Neuronal stem cell (in vitro differentiated cells): ENCODE measurements at regions not wholly inside any gene's neighbourhood (a gene's known extent, or its start where the extent isn't known, plus 50 kb on each side); places are given as distances from the start of the nearest gene placed in this dataset.

Experiments used
- DNase-seq: peaks from one replicate; pipeline ENCODE4 v3.0.0-alpha.2; 2013; ENCODE audit warnings: low spot score
- H2AFZ ChIP-seq: one replicate; pipeline ENCODE4 v1.6.1; 2013; ENCODE audit warnings: mild to moderate bottlenecking, low read length, inconsistent platforms
- H2AK5ac ChIP-seq: 2 replicates; pipeline ENCODE4 v1.6.1; 2013; ENCODE audit warnings: low read depth, mild to moderate bottlenecking, inconsistent platforms, low read length, moderate library complexity, mixed read lengths
- H2BK120ac ChIP-seq: 2 replicates; pipeline ENCODE4 v1.6.1; 2013; ENCODE audit warnings: low read depth, mild to moderate bottlenecking, inconsistent platforms, low read length, moderate library complexity, mixed read lengths
- H2BK12ac ChIP-seq: one replicate; pipeline ENCODE4 v1.6.1; 2013; ENCODE audit warnings: low read length, inconsistent platforms
- H2BK15ac ChIP-seq: 2 replicates; pipeline ENCODE4 v1.6.1; 2013; ENCODE audit warnings: mild to moderate bottlenecking, low read length, inconsistent platforms, mixed read lengths
- H2BK5ac ChIP-seq: one replicate; pipeline ENCODE4 v1.6.1; 2013; ENCODE audit warnings: inconsistent platforms, mild to moderate bottlenecking, low read length, moderate library complexity
- H3K14ac ChIP-seq: one replicate; pipeline ENCODE4 v1.6.1; 2013; ENCODE audit warnings: low read length, inconsistent platforms
- H3K18ac ChIP-seq: 2 replicates; pipeline ENCODE4 v1.6.1; 2013; ENCODE audit warnings: low read length, inconsistent platforms
- H3K23ac ChIP-seq: 2 replicates; pipeline ENCODE4 v1.6.1; 2013; ENCODE audit warnings: low read depth, mild to moderate bottlenecking, mixed read lengths, low read length, inconsistent platforms; ENCODE audit not compliant: poor library complexity
- H3K27ac ChIP-seq: replicated peaks from 3 replicates; pipeline ENCODE4 v1.5.1; 2013; ENCODE audit warnings: low read length, inconsistent platforms
- H3K27me3 ChIP-seq, 3 experiments: 2 replicates each; pipeline ENCODE4 v1.6.1; 2013; ENCODE audit warnings: low read length in 3 of 3, mild to moderate bottlenecking in 2 of 3, inconsistent platforms in 1 of 3, low read depth in 1 of 3, mixed read lengths in 1 of 3, moderate library complexity in 1 of 3; ENCODE audit not compliant: control insufficient read depth in 3 of 3, insufficient read depth in 3 of 3
- H3K36me3 ChIP-seq, 2 donors: replicated peaks in 1 of 2; 2 replicates each; pipeline ENCODE4 v1.6.1; 2013; ENCODE audit warnings: low read length in 2 of 2; ENCODE audit not compliant: control insufficient read depth in 2 of 2, insufficient read depth in 2 of 2
- H3K4ac ChIP-seq: 2 replicates; pipeline ENCODE4 v1.6.1; 2013; ENCODE audit warnings: inconsistent platforms, mild to moderate bottlenecking, low read length, moderate library complexity
- H3K4me1 ChIP-seq, 2 donors: 1 replicate in 1 of 2; 2 replicates in 1 of 2; pipeline ENCODE4 v1.6.1; 2013; ENCODE audit warnings: low read length in 2 of 2, low read depth in 1 of 2; ENCODE audit not compliant: control insufficient read depth in 2 of 2, insufficient read depth in 1 of 2
- H3K4me2 ChIP-seq: one replicate; pipeline ENCODE4 v1.6.1; 2013; ENCODE audit warnings: mild to moderate bottlenecking, low read length, inconsistent platforms; ENCODE audit not compliant: insufficient read depth, poor library complexity, severe bottlenecking
- H3K4me3 ChIP-seq, 2 donors: 2 replicates each; pipeline ENCODE4 v1.5.1; 2013; ENCODE audit warnings: low read length in 2 of 2, mild to moderate bottlenecking in 2 of 2, inconsistent platforms in 1 of 2, moderate library complexity in 1 of 2
- H3K79me1 ChIP-seq: one replicate; pipeline ENCODE4 v1.6.1; 2013; ENCODE audit warnings: low read depth, mild to moderate bottlenecking, inconsistent platforms, low read length, moderate library complexity
- H3K9ac ChIP-seq: one replicate; pipeline ENCODE4 v1.6.1; 2013; ENCODE audit warnings: mild to moderate bottlenecking, low read depth, low read length, inconsistent platforms; ENCODE audit not compliant: poor library complexity
- H3K9me3 ChIP-seq, 2 donors: replicated peaks in 1 of 2; 2 replicates each; pipeline versions ENCODE3 to v1.6.1; 2013; ENCODE audit warnings: low read length in 2 of 2, mild to moderate bottlenecking in 2 of 2, inconsistent platforms in 1 of 2, low read depth in 1 of 2, mixed read lengths in 1 of 2, moderate library complexity in 1 of 2; ENCODE audit not compliant: control insufficient read depth in 2 of 2, insufficient read depth in 1 of 2
- H4K8ac ChIP-seq: one replicate; pipeline ENCODE4 v1.6.1; 2013; ENCODE audit warnings: low read depth, mild to moderate bottlenecking, inconsistent platforms, low read length, moderate library complexity
- H4K91ac ChIP-seq: one replicate; pipeline ENCODE4 v1.6.1; 2013; ENCODE audit warnings: low read length, low read depth, mild to moderate bottlenecking, inconsistent platforms; ENCODE audit not compliant: poor library complexity
- WGBS, 2 donors: extraction: QIAGEN DNeasy Blood & Tissue Kit; methylation state at CpG; one replicate each; pipeline ENCODE4 v1.1.7; 2013; ENCODE audit warnings: missing lambda C conversion rate in 2 of 2, mixed read lengths in 1 of 2; ENCODE audit not compliant: insufficient read length in 2 of 2, insufficient replicate concordance in 1 of 2; ENCODE audit errors: extremely low coverage in 2 of 2; 5-methylcytosine and 5-hydroxymethylcytosine counted together

DNA sequence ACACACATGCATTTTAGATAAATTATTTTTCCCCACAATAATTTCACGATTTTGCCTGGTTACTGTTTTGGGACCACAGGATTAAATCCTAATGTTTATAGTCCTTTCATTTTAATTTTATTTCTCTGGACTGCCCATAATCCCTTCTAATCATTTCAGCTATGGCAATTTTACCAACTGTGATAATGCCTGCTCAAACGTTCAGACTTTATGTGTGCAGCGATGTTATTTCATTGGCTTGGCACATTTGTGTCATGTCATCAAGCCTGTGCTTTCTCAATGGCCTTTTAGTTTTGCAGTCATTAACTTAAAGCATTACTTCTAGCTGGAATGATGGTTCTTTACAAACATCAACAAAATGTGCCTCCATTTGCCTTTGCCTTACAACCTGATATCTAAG lies 140.6 kb upstream of the HSF2 start:
- Histone ChIP-seq H3K27me3 (no peaks in the 10 kb centered on the region), H3K4me3 (no peak overlapping the region), H3K27ac (no peak overlapping the region), H3K36me3 (no peaks in the 10 kb centered on the region), H3K18ac (no peak overlapping the region), H3K9me3 (no peaks in the 10 kb centered on the region), H2BK120ac (no peak overlapping the region), H4K91ac (no peak overlapping the region), H2BK12ac (no peak overlapping the region), H2AFZ (no peak overlapping the region), H3K4me1 (no peaks in the 10 kb centered on the region), H2BK5ac (no peak overlapping the region), H2AK5ac (no peak overlapping the region), H3K9ac (no peak overlapping the region), H3K14ac (no peak overlapping the region), H3K23ac (no peak overlapping the region), H3K4ac (no peak overlapping the region), H2BK15ac (no peak overlapping the region), H3K4me2 (no peak overlapping the region), H3K79me1 (no peaks in the 10 kb centered on the region), H4K8ac (no peak overlapping the region)
- DNase-seq = no peak
- no CpG with 5 or more reads among the region's 3 CpGs for WGBS, 2 donors

DNA sequence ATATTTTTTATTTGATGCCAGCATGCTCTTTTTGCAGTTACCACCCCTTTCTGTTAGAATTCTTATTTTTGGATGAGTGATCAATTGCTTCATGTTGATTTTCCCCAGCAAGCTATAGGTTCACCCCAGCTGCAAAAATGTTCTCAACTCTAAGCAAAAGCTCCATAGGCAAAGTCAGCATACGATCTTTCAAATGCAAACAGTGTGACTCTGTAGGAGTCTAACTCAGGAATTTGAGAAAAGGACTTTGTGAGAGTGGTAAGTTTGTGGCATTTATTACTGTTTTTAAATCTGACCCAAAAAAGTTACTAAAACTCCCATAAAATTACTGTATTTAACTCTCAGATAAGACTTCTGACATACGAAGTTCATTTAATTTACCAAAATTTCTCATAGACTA lies 134.9 kb upstream of the HSF2 start:
- Histone ChIP-seq H3K36me3 (no peaks in the 10 kb centered on the region), H4K8ac (no peak overlapping the region), H4K91ac (no peak overlapping the region), H2BK12ac (no peak overlapping the region), H3K14ac (no peak overlapping the region), H3K23ac (no peak overlapping the region), H3K9me3 (no peaks in the 10 kb centered on the region), H3K4me3 (no peak overlapping the region), H2BK15ac (no peak overlapping the region), H3K9ac (no peak overlapping the region), H3K4ac (no peak overlapping the region), H2BK5ac (no peak overlapping the region), H2BK120ac (no peak overlapping the region), H3K79me1 (no peaks in the 10 kb centered on the region), H3K4me2 (no peak overlapping the region), H3K18ac (no peak overlapping the region), H2AK5ac (no peak overlapping the region), H2AFZ (no peak overlapping the region), H3K27me3 (no peaks in the 10 kb centered on the region), H3K27ac (no peak overlapping the region), H3K4me1 (no peaks in the 10 kb centered on the region)
- DNase-seq = no peak
- WGBS, 2 donors = no CpG with 5 or more reads among the region's 2 CpGs

DNA sequence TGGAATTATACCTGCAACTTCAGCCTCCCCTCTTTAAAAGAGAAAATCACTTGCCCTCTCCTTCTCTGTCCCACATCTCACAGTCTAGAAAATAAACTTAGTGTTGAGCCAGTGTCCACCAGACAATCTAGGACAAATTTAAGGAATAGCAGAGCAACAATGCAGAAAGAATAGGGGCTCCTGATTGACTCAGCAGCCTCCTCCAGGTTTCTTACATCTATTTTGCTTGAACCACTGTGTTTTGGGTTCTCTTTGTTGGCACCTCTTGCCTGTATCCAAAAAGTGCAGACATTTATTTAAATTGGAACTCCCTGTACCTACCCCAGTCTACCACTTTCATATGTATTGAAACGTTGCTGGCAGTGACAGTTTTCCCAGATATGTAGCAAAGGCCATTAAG lies 133.7 kb upstream of the HSF2 start:
- H3K18ac ChIP-seq = no peak overlapping the region

DNA sequence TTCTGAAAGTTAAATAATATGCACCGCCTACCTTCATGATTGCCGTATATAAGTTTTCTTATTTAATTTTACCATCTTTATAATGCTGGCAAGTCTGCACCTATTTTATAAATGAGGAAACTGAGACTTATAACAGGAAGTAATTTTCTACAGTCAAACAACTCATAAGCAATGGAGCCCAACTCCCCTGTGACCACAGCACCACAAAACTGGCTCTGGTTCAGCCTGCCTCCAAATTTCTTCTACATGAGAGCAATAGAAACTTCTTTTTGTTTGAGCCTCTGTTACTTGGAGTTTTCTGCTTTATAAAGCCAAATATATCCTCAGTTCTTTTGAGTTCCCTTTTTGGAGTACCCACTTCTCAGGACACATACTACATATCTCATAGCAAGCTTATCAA lies 131.1 kb upstream of the HSF2 start:
- Histone ChIP-seq H3K27ac (no peak overlapping the region), H2BK120ac (no peak overlapping the region), H3K4me3 (no peak overlapping the region), H2AK5ac (no peak overlapping the region), H2BK12ac (no peak overlapping the region), H3K4ac (no peak overlapping the region), H2AFZ (no peak overlapping the region), H3K18ac (no peak overlapping the region), H2BK5ac (no peak overlapping the region), H3K4me2 (no peak overlapping the region), H3K9me3 (no peaks in the 10 kb centered on the region), H4K8ac (no peak overlapping the region), H3K14ac (no peak overlapping the region), H3K4me1 (no peaks in the 10 kb centered on the region), H3K36me3 (no peaks in the 10 kb centered on the region), H3K27me3 (no peaks in the 10 kb centered on the region), H3K23ac (no peak overlapping the region), H3K79me1 (no peaks in the 10 kb centered on the region), H2BK15ac (no peak overlapping the region), H4K91ac (no peak overlapping the region), H3K9ac (no peak overlapping the region)
- no CpG with 5 or more reads among the region's 2 CpGs for WGBS, 2 donors
- DNase-seq = no peak

More for the DNA sequence above, 133.7 kb upstream of the HSF2 start:
- Histone ChIP-seq H3K23ac (no peak overlapping the region), H3K9me3 (no peaks in the 10 kb centered on the region), H3K14ac (no peak overlapping the region), H2BK120ac (no peak overlapping the region), H3K27ac (no peak overlapping the region), H3K4me3 (no peak overlapping the region), H3K79me1 (no peaks in the 10 kb centered on the region), H3K9ac (no peak overlapping the region), H4K8ac (no peak overlapping the region), H3K36me3 (no peaks in the 10 kb centered on the region), H3K4ac (no peak overlapping the region), H2BK12ac (no peak overlapping the region), H2BK15ac (no peak overlapping the region), H2BK5ac (no peak overlapping the region), H3K4me2 (no peak overlapping the region), H3K4me1 (no peaks in the 10 kb centered on the region), H2AK5ac (no peak overlapping the region), H4K91ac (no peak overlapping the region), H2AFZ (no peak overlapping the region), H3K27me3 (no peaks in the 10 kb centered on the region)
- WGBS, 2 donors = no CpG with 5 or more reads among the region's 1 CpG
- no peak for DNase-seq
